ENCODE measurements at regions not wholly inside any gene's neighbourhood (a gene's known extent, or its start where the extent isn't known, plus 50 kb on each side); places are given as distances from the start of the nearest gene placed in this dataset.
"Not testable (repeated sequence)": the region's sequence is repeated elsewhere in the genome, so short reads cannot be mapped to it uniquely, and the experiment has no call there.

GRCh38 chr10:9334270-9334669 lies 1279.8 kb downstream of the GATA3 start:
- no peak for TF ChIP-seq ZNF274 (IDR thresholded peaks at IDR 0.05; ENCODE audit: low read depth, low read length)
- no peak overlapping the region for H3K4me3 ChIP-seq (ENCODE audit: low read length)

GRCh38 chr10:9339716-9340115 lies 1285.2 kb downstream of the GATA3 start:
- TF ChIP-seq ZNF274 (IDR thresholded peaks at IDR 0.05; ENCODE audit: low read depth, low read length), result no peak

GRCh38 chr10:9342885-9343570 lies 1288.5 kb downstream of the GATA3 start:
- TF ChIP-seq ZNF274 (IDR thresholded peaks at IDR 0.05; ENCODE audit: low read depth, low read length), result no peak
- H3K4me3 ChIP-seq (ENCODE audit: low read length), result no peak overlapping the region

More at GRCh38 chr10:9339716-9340115, 1285.2 kb downstream of the GATA3 start:
- no peak overlapping the region for H3K4me3 ChIP-seq (ENCODE audit: low read length)

- not testable (repeated sequence) for H3K4me3 ChIP-seq (ENCODE audit: low read length)
Observed at GRCh38 chr10:9347933-9348332, 1293.4 kb downstream of the GATA3 start.

GRCh38 chr10:9357471-9357870 lies 1303.0 kb downstream of the GATA3 start:
- TF ChIP-seq ZNF274 (IDR thresholded peaks at IDR 0.05; ENCODE audit: low read depth, low read length), result no peak
- no peak overlapping the region for H3K4me3 ChIP-seq (ENCODE audit: low read length)

GRCh38 chr10:9362721-9363120 lies 1308.2 kb downstream of the GATA3 start:
- no peak for TF ChIP-seq ZNF274 (IDR thresholded peaks at IDR 0.05; ENCODE audit: low read depth, low read length)
- H3K4me3 ChIP-seq (ENCODE audit: low read length), result no peak overlapping the region

GRCh38 chr10:9379183-9379582 lies 1324.7 kb downstream of the GATA3 start:
- no peak for TF ChIP-seq ZNF274 (IDR thresholded peaks at IDR 0.05; ENCODE audit: low read depth, low read length)
- H3K4me3 ChIP-seq (ENCODE audit: low read length), result no peak overlapping the region

- no peak overlapping the region for H3K4me3 ChIP-seq (ENCODE audit: low read length)
- no peak for TF ChIP-seq ZNF274 (IDR thresholded peaks at IDR 0.05; ENCODE audit: low read depth, low read length)
Observed at GRCh38 chr10:9381733-9382532, 1327.4 kb downstream of the GATA3 start.

- no peak for TF ChIP-seq ZNF274 (IDR thresholded peaks at IDR 0.05; ENCODE audit: low read depth, low read length)
- no peak overlapping the region for H3K4me3 ChIP-seq (ENCODE audit: low read length)
Observed at GRCh38 chr10:9382533-9382866, 1328.0 kb downstream of the GATA3 start.

GRCh38 chr10:9390516-9390915 lies 1336.0 kb downstream of the GATA3 start:
- no peak for TF ChIP-seq ZNF274 (IDR thresholded peaks at IDR 0.05; ENCODE audit: low read depth, low read length)
- no peak overlapping the region for H3K4me3 ChIP-seq (ENCODE audit: low read length)

- TF ChIP-seq ZNF274 (IDR thresholded peaks at IDR 0.05; ENCODE audit: low read depth, low read length), result no peak
- no peak overlapping the region for H3K4me3 ChIP-seq (ENCODE audit: low read length)
Observed at GRCh38 chr10:9399275-9399983, 1344.9 kb downstream of the GATA3 start.

GRCh38 chr10:9402067-9402466 lies 1347.6 kb downstream of the GATA3 start:
- not testable (repeated sequence) for H3K4me3 ChIP-seq (ENCODE audit: low read length)

- H3K4me3 ChIP-seq (ENCODE audit: low read length), result not testable (repeated sequence)
Observed at GRCh38 chr10:9402507-9403195, 1348.2 kb downstream of the GATA3 start.

GRCh38 chr10:9407201-9407600 lies 1352.7 kb downstream of the GATA3 start:
- not testable (repeated sequence) for H3K4me3 ChIP-seq (ENCODE audit: low read length)

- no peak for TF ChIP-seq ZNF274 (IDR thresholded peaks at IDR 0.05; ENCODE audit: low read depth, low read length)
- no peak overlapping the region for H3K4me3 ChIP-seq (ENCODE audit: low read length)
Observed at GRCh38 chr10:9416331-9416730, 1361.8 kb downstream of the GATA3 start.

All from GM08714 (cell line).